ENCODE measurements at regions not wholly inside any gene's neighbourhood (a gene's known extent, or its start where the extent isn't known, plus 50 kb on each side); places are given as distances from the start of the nearest gene placed in this dataset.
"Not testable (repeated sequence)": the region's sequence is repeated elsewhere in the genome, so short reads cannot be mapped to it uniquely, and the experiment has no call there.

- no peaks in the 10 kb centered on the region for H3K4me1 ChIP-seq (ENCODE audit: control insufficient read depth, insufficient read depth, low read length)
- no peaks in the 10 kb centered on the region for H3K36me3 ChIP-seq (ENCODE audit: control insufficient read depth in 2 of 2, insufficient read depth in 1 of 2, low read length in 2 of 2)
- TF ChIP-seq HOXA7 (CRISPR knock-in tag; IDR thresholded peaks at IDR 0.05; ENCODE audit: borderline replicate concordance) (no peak), ZBTB48 (tag by site-specific recombination; IDR thresholded peaks at IDR 0.05) (no peak), ZNF654 (tag by site-specific recombination; IDR thresholded peaks at IDR 0.05; ENCODE audit: low read depth) (no peak)
- ChIA-PET POLR2A (no interaction called here), CTCF (interaction anchor here (0.8 to 1.3 kb wide), 6 partner anchors 30 to 556 kb away, joined by 3 to 4 read pairs (median 4); no protein-coding TSS in a partner anchor)
- H3K9me3 ChIP-seq (ENCODE audit: control insufficient read depth, insufficient read depth, low read depth, low read length) = no peaks in the 10 kb centered on the region
- H3K27ac ChIP-seq (ENCODE audit: extremely low read depth, low read depth, low read length) = no peak overlapping the region
- H3K4me3 ChIP-seq (ENCODE audit: low read depth, low read length) = no peak overlapping the region
Observed at GRCh38 chr9:113734826-113735225, 141.3 kb upstream of the ZNF618 start.

DNA sequence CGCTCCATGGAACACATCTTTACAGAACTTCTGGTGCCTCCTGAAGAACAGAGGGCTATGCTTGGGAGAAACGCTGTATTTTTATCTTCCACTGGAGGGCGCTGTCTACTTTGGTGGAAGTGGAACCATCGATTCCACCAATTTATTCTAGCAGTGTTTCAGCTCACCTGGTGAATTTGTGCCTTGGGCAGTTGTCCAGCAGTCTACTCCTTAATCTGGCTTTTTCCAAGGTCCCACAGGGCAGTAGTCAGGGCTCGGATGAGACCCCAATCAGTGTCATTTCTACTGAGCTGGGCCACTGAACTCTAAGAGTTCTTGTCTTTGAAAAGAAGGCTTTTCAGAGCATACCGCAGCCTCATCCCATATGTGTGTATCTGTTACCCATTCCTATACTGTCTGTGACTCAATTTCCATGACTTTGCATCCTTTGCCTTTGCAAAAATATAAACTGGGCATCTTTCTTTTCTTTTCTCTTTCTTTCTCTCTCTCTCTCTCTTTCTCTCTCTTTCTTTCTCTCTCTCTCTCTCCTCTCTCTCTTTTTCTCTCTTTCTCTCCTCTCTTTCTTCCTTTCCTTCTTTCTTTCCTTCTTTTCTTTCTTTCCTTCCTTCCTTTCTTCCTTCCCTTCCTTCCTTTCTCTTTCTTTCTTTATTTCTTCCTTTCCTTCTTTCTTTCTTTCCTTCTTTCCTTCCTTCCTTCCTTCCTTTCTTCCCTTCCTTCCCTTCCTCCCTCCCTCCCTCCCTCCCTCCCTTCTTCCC is 138.4 kb upstream of the ZNF618 start:
- Histone ChIP-seq H3K4me3 (ENCODE audit: low read depth, low read length) (no peak overlapping the region), H3K9me3 (ENCODE audit: control insufficient read depth, insufficient read depth, low read depth, low read length) (no peaks in the 10 kb centered on the region), H3K27ac (ENCODE audit: extremely low read depth, low read depth, low read length) (no peak overlapping the region), H3K4me1 (ENCODE audit: control insufficient read depth, insufficient read depth, low read length) (no peaks in the 10 kb centered on the region), H3K36me3 (ENCODE audit: control insufficient read depth in 2 of 2, insufficient read depth in 1 of 2, low read length in 2 of 2) (no peaks in the 10 kb centered on the region)
- TF ChIP-seq ZNF544 (tag by site-specific recombination; IDR thresholded peaks at IDR 0.05) (no peak), WT1 (tag by site-specific recombination; IDR thresholded peaks at IDR 0.05) (no peak), ZNF654 (tag by site-specific recombination; IDR thresholded peaks at IDR 0.05; ENCODE audit: low read depth) (peak; percentile 73), ZNF596 (tag by site-specific recombination; IDR thresholded peaks at IDR 0.05) (peak; percentile 94), MYNN (tag by site-specific recombination; IDR thresholded peaks at IDR 0.05; ENCODE audit: borderline replicate concordance) (no peak), ZNF112 (tag by site-specific recombination; IDR thresholded peaks at IDR 0.05) (no peak), PBX3 (CRISPR knock-in tag; IDR thresholded peaks at IDR 0.05) (no peak), ZBTB17 (tag by site-specific recombination; IDR thresholded peaks at IDR 0.05) (peak; percentile 25; the same call in 1 of the 2 replicates), PRDM1 (tag by site-specific recombination; IDR thresholded peaks at IDR 0.05) (peak; percentile 78), ZNF16 (tag by site-specific recombination; IDR thresholded peaks at IDR 0.05; ENCODE audit: low read depth) (no peak), ZFP37 (tag by site-specific recombination; IDR thresholded peaks at IDR 0.05) (no peak), ZNF366 (tag by site-specific recombination; conservative IDR thresholded peaks at IDR 0.05) (peak; percentile 96)
- ChIA-PET POLR2A (no interaction called here), CTCF (interaction anchor here (0.5 to 3.0 kb wide), 36 partner anchors 8 to 1507 kb away, joined by 3 to 17 read pairs (median 4); no protein-coding TSS in a partner anchor)

GRCh38 chr9:113738496-113738892 is 137.6 kb upstream of the ZNF618 start:
- H3K4me3 ChIP-seq (ENCODE audit: low read depth, low read length) = no peak overlapping the region
- ChIA-PET CTCF (interaction anchor here (0.6 to 3.0 kb wide), 12 partner anchors 8 to 552 kb away, joined by 3 to 17 read pairs (median 4); no protein-coding TSS in a partner anchor), POLR2A (no interaction called here)
- H3K9me3 ChIP-seq (ENCODE audit: control insufficient read depth, insufficient read depth, low read depth, low read length) = no peaks in the 10 kb centered on the region
- TF ChIP-seq ZNF114 (tag by site-specific recombination; IDR thresholded peaks at IDR 0.05) (no peak), ZNF37A (tag by site-specific recombination; IDR thresholded peaks at IDR 0.05) (no peak)
- no peaks in the 10 kb centered on the region for H3K36me3 ChIP-seq (ENCODE audit: control insufficient read depth in 2 of 2, insufficient read depth in 1 of 2, low read length in 2 of 2)
- H3K27ac ChIP-seq (ENCODE audit: extremely low read depth, low read depth, low read length) = no peak overlapping the region
- H3K4me1 ChIP-seq (ENCODE audit: control insufficient read depth, insufficient read depth, low read length) = no peaks in the 10 kb centered on the region

GRCh38 chr9:113738893-113739604 is 137.1 kb upstream of the ZNF618 start:
- Histone ChIP-seq H3K27ac (ENCODE audit: extremely low read depth, low read depth, low read length) (no peak overlapping the region), H3K4me3 (ENCODE audit: low read depth, low read length) (no peak overlapping the region), H3K4me1 (ENCODE audit: control insufficient read depth, insufficient read depth, low read length) (no peaks in the 10 kb centered on the region), H3K9me3 (ENCODE audit: control insufficient read depth, insufficient read depth, low read depth, low read length) (no peaks in the 10 kb centered on the region), H3K36me3 (ENCODE audit: control insufficient read depth in 2 of 2, insufficient read depth in 1 of 2, low read length in 2 of 2) (no peaks in the 10 kb centered on the region)
- TF ChIP-seq KLF8 (tag by site-specific recombination; IDR thresholded peaks at IDR 0.05) (no peak), ZBTB17 (tag by site-specific recombination; IDR thresholded peaks at IDR 0.05) (peak; percentile 45), ZNF768 (tag by site-specific recombination; IDR thresholded peaks at IDR 0.05) (0 out of 2 replicates have a peak, but pooled peaks have one; percentile 42), ZNF677 (tag by site-specific recombination; IDR thresholded peaks at IDR 0.05) (peak; percentile 63; the same call in 1 of the 2 replicates)
- CTCF ChIA-PET = interaction anchor here (0.6 to 3.0 kb wide), 9 partner anchors 7 to 552 kb away, joined by 3 to 17 read pairs (median 4); no protein-coding TSS in a partner anchor
- POLR2A ChIA-PET = no interaction called here

DNA sequence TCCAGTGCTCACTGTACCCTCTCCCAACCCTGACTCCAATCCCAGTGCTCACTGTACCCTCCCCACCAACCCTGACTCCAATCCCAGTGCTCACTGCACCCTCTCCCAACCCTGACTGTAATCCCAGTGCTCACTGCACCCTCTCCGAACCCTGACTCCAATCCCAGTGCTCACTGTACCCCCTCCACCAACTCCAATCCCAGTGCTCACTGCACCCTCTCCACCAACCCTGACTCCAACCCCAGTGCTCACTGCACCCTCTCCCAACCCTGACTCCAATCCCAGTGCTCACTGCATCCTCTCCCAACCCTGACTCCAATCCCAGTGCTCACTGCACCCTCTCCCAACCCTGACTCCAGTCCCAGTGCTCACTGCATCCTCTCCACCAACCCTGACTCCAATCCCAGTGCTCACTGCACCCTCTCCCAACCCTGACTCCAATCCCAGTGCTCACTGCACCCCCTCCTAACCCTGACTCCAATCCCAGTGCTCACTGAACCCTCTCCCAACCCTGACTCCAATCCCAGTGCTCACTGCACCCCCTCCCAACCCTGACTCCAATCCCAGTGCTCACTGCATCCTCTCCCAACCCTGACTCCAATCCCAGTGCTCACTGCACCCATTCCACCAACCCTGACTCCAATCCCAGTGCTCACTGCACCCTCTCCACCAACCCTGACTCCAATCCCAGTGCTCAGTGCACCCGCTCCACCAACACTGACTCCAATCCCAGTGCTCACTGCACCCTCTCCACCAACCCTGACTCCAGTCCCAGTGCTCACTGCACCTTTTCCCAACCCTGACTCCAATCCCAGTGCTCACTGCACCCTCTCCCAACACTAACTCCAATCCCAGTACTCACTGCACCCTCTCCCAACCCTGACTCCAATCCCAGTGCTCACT is 136.3 kb upstream of the ZNF618 start:
- POLR2A ChIA-PET; H3K36me3 ChIP-seq (ENCODE audit: control insufficient read depth in 2 of 2, insufficient read depth in 1 of 2, low read length in 2 of 2): not testable (repeated sequence)
- CTCF ChIA-PET = interaction anchor here (1.3 to 3.0 kb wide), 3 partner anchors 18 to 551 kb away, joined by 4 to 17 read pairs (median 5); no protein-coding TSS in a partner anchor

More for the DNA sequence above, 136.3 kb upstream of the ZNF618 start:
- H3K9me3 ChIP-seq (ENCODE audit: control insufficient read depth, insufficient read depth, low read depth, low read length); H3K4me3 ChIP-seq (ENCODE audit: low read depth, low read length); H3K4me1 ChIP-seq (ENCODE audit: control insufficient read depth, insufficient read depth, low read length); H3K27ac ChIP-seq (ENCODE audit: extremely low read depth, low read depth, low read length): not testable (repeated sequence)
